GM13977 (cell line): ENCODE measurements at regions not wholly inside any gene's neighbourhood (a gene's known extent, or its start where the extent isn't known, plus 50 kb on each side); places are given as distances from the start of the nearest gene placed in this dataset.

Experiments used
- DNase-seq: peaks from one replicate; pipeline ENCODE4 v3.0.0; 2012; ENCODE audit warnings: low spot score
- in situ Hi-C: fragments of 300-500 bp; cut with MboI; formaldehyde crosslinking; loops from one replicate; pipeline ENCODE4 v1.12.0; 2022; ENCODE audit warnings: low sequenced_read_pairs, low pct_unique_long_range_greater_than_20kb, mixed read lengths, inconsistent platforms; ENCODE audit not compliant: unreplicated experiment
- TF ChIP-seq, protein P1 (sequence below): IDR thresholded peaks from 2 replicates; pipeline ENCODE4 v1.5.1; 2012; ENCODE audit warnings: mild to moderate bottlenecking, control low read depth; ENCODE audit not compliant: insufficient read depth; ENCODE audit errors: extremely low read depth, missing control alignments

- DNase-seq: no peak
- TF ChIP-seq, protein P1, sequence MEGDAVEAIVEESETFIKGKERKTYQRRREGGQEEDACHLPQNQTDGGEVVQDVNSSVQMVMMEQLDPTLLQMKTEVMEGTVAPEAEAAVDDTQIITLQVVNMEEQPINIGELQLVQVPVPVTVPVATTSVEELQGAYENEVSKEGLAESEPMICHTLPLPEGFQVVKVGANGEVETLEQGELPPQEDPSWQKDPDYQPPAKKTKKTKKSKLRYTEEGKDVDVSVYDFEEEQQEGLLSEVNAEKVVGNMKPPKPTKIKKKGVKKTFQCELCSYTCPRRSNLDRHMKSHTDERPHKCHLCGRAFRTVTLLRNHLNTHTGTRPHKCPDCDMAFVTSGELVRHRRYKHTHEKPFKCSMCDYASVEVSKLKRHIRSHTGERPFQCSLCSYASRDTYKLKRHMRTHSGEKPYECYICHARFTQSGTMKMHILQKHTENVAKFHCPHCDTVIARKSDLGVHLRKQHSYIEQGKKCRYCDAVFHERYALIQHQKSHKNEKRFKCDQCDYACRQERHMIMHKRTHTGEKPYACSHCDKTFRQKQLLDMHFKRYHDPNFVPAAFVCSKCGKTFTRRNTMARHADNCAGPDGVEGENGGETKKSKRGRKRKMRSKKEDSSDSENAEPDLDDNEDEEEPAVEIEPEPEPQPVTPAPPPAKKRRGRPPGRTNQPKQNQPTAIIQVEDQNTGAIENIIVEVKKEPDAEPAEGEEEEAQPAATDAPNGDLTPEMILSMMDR: no peak
- in situ Hi-C loops: no loop called here
These were observed 175.7 kb downstream of the CHRM3 start for GRCh38 chr1:239562095-239562494.

GRCh38 chr1:239563681-239564080 is 177.3 kb downstream of the CHRM3 start:
- in situ Hi-C loops: no loop called here
- DNase-seq: no peak

GRCh38 chr1:239566074-239566473 is 179.7 kb downstream of the CHRM3 start:
- DNase-seq: no peak
- in situ Hi-C loops: no loop called here
- TF ChIP-seq, protein P1: no peak

More at GRCh38 chr1:239563681-239564080, 177.3 kb downstream of the CHRM3 start:
- TF ChIP-seq, protein P1: no peak

DNA sequence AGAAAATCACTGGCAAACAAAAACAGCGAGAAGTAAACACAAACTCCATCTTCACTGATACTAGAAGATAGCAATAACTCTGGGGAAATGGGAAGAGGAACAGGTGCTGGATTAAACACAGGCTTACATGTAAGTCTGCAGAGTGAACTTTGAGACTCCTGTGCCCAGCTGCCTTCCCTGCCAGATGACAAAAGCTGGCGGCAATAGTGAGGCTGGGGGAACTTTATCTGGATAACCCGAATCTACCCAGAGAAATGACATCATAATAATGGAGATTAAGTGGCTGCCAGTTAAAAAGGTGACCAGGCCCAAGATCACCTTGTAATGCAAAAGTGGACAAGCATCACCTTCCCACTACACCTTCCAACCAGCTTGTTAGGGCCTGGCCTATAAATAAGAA is 184.5 kb downstream of the CHRM3 start:
- in situ Hi-C loops: no loop called here
- DNase-seq: no peak
- TF ChIP-seq, protein P1: no peak

DNA sequence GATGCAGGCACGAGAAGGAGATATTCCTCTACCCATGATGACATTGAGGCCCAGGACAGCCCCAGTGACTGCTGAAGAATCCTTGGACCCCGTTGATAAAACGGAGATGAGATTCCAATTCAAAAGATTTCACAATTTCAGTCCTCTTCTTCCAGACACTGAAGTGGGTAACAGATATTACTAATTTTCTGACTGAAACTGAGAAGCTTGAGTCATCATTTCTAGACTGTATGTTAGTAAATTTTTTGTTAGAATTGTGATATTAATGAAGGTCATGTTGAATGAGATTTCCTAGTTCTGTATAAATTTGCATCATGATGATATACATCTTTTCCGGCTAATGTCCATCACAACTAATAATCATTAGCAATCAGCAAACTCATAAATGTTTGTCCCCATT is 185.8 kb downstream of the CHRM3 start:
- TF ChIP-seq, protein P1: no peak
- in situ Hi-C loops: no loop called here
- no peak for DNase-seq

DNA sequence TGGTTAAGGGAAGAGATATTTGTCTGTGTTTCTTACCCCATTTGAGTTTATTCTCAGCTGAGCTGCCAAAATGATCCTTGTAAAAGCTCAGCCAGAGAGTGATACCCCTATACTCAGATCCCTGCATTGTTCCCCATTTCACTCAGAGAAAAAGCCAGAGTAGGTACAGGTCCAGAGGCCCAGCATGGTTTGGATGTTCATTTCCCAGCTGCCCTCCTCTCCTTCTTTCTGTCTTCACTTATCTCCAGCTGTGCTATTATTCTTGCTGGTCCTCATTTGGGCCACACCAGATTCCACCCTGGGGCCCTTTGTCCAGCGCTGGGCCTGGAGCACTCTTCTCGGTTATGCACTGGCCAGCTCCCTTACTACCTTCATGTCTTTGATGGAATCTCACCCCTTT is 187.7 kb downstream of the CHRM3 start:
- TF ChIP-seq, protein P1: no peak
- in situ Hi-C loops: no loop called here
- no peak for DNase-seq

- no peak for DNase-seq
- in situ Hi-C loops: no loop called here
- TF ChIP-seq, protein P1: no peak
These were observed 188.7 kb downstream of the CHRM3 start for GRCh38 chr1:239575113-239575512.
